NCI-H345 treated with DMSO at 0.1 percent for 48 hours (cell line): ENCODE measurements at regions not wholly inside any gene's neighbourhood (a gene's known extent, or its start where the extent isn't known, plus 50 kb on each side); places are given as distances from the start of the nearest gene placed in this dataset.

Experiments used
- DNase-seq: peaks from one replicate; lab custom pipeline; 2025; ENCODE audit not compliant: unreplicated experiment; lab: John Stamatoyannopoulos, UW

DNA sequence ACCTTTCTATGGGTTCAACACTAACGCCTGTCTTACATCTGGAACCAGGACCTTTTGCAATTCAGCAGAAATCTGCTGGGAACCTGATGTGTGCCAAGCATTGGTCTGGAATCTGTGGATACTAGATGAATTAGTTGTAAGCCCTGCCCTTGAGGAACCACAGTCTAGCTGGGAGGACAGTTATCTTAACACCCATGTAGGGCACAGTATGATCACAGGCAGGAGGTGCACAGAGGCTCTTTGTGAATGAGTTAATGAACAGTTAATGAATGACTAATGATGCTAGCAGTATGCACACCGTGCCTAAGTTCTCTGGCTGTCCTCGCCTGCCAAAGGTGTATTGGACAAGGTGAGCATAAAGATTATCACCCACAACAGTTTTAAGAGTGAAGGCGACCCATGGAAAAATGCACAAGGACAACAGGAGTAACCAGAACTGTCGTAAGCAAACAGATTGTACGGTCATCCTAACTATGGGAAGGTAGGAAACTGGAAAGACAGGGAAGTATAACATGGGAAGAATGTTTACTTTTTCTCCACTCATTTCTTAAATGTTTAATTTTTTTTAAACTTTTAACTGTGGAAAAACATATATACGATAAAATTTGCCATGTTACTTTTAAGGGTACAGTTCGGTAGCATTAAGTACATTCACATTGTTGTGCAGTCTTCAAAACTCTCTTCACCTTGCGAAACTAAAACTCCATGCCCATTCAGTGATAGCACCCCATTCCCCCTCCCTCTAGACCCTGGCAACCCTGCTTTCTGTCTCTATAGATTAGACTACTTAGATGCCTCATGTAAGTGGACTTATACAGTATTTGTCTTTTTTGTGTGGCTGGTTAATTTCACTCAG lies 139.9 kb downstream of the CXCL12 start:
- no peak for DNase-seq

DNA sequence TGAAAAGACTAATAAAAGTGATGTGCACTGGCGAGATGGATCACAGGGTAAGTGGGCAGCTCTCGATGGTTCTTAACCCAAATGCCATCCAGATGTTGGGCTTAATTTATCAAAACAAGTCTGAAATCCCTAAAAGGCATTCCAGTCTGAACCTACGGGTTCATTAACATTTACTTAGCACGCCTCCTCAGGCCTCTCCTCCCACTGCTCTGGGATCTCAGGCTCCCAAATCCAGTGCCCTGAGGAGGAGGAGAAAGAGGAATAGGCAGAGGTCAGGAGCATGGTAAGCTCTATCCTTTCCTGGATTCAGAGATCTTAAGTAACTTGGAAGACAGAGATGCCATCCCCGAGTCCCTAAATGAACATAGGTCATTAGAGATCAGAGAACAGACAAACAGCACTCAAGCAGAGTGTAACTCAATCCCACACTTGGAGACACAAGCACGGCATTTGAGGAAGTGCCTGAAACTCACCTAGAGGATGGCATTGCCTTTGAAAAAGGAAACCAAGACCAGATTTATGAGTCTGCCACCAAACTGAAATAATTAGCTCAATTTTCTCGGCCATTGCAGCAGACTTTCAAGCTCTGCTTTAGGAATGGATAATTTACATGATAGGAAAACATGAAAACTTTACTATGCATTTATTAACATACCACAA lies 140.9 kb downstream of the CXCL12 start:
- DNase-seq = no peak

DNA sequence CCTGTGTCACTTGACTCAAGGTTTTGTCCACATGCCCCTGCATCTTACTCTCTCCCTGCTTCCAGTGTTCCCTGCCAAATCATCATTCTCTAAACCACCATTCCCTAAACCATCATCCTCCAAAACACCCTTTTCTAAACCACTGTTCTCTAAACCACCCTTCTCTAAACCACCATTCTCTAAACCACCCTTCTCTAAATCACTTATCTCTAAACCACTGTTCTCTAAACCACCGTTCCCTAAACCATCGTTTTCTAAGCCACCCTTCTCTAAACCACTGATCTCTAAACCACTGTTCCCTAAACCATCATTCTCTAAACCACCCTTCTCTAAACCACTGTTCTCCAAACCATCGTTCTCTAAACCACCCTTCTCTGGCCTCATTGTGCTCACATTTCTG lies 142.1 kb downstream of the CXCL12 start:
- DNase-seq = no peak

DNA sequence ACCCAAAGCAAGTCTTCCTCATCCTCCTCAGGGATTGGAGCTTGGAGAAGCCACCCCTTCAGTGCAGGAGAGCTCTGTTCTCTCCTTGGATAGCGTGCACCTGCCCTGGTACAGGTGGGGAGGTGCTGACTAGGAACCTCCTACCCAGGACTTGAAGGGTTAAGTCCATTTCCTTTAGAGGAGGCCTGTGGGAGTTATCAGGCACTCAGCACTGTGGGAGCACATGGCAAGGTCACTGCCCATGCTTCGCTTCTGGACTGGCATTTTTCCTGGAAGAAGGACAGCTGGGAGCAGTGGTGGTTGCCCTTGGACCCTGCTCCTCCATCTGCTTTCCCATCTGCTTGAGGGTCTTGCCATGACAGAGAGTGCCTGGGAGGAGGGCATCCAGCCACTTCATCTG lies 142.8 kb downstream of the CXCL12 start:
- no peak for DNase-seq

DNA sequence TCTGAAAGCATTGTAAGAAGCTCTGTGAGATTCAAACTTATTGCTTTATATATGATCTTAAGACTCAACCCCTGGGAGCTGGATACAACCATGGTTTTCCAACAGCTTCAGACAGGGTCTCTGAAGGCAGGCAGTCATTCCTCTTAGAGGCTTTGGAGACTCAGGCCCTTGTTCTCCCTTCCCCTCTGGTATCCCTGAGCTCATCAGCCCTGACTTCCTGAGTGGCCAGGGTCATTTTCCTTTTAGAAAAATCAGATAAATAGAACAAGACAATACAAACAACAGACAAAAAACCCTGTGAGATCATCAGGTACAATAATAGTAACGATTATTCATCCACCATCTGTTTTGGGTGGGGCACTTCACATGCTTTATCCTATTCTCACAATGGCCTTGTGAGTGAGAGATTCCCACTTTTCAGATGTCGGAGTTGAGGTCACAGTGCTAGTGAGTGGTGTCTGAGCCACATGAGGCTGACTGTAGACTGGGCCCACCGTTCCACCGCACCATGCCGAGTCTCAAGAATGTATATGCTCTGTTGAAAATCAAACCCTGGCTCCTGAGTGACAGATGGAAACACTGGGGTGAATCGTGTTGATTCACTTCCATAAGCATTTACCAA lies 144.2 kb downstream of the CXCL12 start:
- no peak for DNase-seq

DNA sequence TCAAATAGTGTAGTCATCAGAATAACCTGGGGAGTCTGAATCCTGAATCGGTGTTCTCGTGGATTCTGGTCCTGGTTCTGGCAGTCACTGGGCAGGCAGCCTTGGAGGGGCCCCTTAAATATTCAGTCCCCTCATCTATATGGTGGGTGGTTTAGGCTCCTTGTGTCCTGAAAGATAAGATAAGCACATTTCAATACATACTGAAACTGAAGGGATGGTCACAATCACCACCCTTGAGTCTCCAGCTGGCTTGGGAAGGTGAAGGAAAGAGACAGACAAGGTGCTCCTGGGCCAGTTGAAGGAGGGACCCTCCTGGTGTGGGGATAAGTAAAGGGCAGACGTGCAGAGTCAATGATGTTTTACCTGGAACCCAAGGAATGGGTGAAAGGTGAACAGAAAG lies 146.7 kb downstream of the CXCL12 start:
- no peak for DNase-seq

DNA sequence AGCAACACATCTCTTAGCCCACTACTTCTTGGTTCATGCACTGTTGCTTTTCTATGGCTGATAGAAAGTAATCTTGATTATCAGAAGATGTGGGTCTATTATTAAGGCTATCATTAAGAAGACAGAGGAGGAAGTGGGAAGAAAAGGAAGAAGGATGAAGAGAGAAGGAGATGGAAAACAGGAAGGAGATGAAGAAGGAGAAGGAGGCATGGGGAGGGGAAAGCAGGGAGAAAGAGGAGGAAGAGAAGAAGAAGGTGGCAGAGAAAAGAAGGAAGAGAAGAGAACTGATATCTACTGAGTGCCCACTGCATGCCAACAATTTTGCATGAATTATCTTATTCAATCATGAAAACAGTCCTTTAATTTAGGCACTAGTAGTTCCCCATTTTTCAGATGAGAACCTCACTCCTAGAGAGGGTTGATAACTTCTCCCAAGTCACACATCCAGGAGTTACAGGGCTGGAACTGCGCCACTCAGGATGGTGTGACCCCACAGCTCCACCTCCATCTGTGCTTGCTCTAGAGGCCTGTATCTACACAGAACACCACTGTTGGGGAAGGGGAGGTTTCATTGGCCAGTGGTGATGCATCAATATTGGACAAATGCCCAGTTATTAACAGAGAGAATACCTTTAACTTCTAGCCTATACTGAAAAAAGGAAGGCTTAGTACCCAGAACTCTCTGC lies 147.4 kb downstream of the CXCL12 start:
- no peak for DNase-seq

DNA sequence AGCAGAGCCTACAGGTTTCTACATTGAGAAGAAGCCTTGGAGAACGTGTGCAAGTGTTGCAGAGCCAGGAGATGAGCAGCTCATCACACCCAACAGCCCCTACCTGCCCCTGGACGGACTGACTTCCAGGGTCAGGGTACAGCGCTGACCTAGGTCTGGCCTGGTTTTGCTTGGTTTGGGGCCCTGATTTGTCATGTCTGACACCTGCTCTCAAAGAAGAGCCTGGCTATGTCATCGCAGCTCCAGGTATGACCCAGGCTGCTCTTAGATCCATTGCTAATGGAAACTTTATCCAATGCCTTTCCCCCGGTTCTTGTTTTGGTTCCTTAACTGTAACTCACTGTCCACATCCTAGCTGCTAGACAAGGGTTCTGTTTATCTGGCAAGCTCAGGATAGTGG lies 149.5 kb downstream of the CXCL12 start:
- DNase-seq = no peak

DNA sequence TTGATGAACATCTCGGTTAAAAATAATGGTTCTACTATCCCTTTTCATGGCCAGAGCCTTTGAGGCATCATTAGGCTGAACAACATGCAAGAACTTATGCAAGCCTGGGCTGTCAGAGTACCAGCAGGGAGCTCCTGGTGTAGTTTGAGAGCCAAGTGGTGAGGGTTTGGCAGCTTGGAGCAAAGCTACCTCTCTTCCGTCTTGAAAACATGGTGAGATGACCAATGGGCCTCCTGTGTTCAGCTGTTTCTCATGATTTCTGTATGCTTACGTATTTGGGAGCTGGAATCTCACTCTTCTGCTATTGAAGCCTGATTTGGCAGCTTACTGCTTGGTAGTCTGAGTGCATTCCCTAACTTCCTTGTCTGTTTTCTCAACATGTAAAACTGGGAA lies 150.4 kb downstream of the CXCL12 start:
- DNase-seq = no peak

DNA sequence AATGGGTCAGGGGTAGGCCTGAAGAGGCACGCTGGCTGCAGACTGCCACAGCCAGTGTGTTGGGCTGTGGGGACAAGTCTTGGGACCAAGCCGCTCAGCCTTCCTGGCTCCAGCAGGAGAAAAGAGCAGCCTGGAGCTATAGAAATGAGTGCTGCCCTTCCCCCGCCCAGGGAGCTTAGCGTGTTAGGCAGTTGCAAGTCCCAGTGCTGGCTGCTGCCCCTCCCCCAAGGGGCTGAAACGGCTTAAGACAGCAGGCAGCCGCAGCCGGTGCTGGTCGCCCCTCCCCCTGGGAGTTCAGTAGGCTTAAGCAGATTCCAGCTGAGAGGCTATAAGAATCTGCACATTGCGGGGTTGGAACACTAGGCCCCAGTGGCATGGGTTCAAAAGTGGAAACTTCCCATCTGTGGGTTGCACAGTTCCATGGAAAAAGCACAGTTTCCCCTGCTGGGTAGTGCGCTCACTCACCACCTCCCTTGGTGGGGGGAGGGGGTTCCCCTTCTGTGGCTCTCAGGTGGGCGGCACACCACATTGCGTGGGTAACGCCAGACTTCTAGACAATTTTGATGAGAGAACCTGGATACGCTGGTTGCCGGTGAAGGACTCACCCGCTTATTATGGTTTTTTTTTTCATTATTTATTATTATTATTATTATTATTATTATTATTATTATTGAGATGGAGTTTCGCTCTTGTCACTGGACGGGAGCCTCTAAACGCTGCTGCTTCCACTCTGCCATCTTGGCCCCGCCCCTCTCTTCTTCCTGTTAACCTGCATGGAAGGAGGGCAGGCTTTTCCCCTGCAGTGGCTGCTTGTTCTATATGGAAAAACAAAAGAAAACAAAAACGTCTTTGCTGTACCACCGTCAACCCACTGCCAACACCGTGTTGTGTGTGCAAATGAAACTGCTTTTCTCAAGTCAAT lies 151.1 kb downstream of the CXCL12 start:
- DNase-seq = no peak

DNA sequence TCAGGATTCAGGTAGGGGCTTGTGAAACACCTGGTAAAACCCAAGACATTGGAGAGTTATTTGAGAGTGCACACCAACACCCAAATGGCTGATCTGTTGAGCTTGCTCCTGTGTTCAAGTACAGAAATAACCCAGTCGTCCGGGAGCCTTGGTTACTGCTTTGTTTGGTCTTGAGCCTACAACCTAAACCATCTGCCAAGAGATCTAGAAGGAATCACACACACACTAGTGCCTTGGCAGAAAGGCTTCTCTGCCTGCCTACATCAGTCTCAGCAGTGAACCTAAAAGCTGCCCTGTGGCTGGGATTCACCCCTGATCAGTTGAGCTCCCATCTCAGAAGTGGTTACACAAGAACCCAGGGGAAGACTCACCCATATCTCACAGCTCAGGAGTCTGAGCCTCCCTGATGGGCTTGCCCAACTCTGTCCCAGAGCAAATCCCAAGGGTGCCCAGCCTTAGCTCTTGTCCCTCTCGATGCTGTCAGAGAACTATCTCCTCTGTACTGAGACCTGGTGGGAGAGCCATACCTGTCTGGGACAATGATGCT lies 167.6 kb downstream of the CXCL12 start:
- no peak for DNase-seq

DNA sequence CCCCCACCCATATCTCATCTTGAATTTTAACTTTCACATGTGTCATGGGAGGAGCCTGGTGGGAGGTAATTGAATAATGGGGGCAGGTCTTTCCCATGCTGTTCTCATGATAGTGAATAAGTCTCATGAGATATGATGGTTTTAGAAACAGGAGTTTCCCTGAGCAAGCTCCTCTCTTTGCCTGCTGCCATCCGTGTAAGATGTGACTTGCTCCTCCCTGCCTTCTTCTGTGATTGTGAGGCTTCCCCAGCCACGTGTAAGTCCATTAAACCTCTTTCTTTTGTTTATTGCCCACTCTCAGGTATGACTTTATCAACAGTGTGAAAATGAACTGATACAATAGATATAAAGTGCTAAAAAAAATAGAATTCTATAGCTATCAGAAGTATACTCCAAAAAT lies 168.8 kb downstream of the CXCL12 start:
- DNase-seq = no peak

DNA sequence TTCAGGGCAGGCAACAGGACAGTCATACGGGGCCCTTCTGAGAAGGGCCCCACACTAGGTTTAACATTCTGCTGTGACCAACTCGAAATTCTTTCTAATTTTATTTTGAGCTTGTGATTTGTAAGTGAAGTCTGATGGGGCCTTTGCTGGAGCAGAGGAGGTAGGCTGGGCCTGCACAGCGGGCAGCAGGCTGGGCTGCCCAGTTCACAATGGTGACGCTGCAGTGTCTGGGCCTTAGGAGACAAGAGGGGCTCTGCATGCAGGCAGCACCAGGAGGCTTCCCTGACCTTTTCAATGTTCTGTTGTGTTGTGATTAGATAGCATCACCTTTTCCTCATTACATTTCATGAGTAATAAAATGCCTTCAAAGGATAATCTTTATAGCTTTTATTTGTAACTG lies 175.1 kb downstream of the CXCL12 start:
- DNase-seq = no peak

DNA sequence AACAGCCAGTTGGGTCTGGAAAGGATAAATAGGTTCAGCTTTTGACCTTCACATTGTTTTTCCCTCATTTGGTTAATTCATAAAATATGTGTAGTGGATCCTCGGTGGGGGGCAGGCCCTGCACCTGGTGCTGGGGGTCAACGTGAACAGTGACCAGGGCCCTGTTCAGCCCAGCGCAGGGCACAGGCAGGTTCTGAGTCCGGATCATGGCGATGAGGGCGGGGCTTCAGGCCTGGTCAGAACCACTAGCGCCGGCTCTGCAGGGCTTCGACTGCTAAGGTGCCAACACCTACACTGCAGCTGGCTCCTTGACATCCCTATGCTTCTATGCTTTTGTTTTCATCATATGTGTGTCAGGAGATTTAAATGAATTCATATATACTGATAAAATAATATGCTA lies 177.7 kb downstream of the CXCL12 start:
- no peak for DNase-seq

DNA sequence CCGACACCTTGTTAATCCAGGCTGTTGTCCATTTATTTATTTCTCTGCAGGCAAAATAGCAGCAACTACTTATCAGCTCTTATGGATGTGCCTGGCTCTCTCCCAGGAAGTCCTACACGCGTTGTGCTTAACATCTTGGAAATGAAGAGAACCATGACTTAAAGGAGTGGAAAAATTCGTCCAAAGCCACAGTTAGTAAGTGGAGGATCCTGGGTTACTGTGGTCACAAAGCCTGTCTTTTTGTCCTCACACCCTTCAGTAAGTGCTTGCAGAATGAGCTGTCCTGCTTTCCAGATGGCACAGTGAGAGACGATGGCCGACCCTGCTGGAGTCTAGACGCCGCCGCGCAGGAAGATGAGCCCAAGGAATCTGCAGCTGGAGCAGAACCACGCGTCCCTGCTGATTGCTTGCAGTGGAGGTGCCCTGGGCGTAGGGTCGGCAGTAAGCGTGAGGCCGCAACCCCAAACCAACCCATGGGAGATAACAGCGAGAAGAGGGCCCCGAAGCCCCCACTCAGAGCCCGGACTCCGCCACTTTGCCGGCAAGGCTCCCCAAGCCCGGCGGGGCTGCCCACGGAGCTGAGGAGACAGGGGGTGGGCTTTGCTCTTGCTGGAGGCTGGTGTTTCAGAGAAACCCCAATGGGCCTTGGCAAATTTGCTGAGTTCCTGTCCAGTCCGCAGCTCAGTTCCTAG lies 178.6 kb downstream of the CXCL12 start:
- no peak for DNase-seq

DNA sequence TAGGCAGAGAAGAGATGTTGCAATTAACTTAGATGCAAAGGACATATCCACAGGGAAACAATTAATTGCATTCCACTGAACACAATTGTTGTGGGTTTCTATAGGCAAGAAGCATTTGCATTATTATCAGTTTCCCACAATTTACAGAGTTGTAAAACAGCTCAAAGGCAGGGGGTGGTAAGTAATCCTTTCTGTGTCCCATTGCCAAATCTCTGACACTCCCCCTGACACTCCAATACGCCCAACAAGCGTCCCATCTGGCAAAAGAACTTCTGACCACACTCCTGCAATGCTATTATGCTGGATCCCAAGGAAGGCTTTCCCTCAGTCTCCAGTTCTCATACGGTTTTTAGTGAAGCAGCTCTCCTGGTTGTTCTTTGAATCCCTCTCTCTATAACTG lies 179.8 kb downstream of the CXCL12 start:
- no peak for DNase-seq

DNA sequence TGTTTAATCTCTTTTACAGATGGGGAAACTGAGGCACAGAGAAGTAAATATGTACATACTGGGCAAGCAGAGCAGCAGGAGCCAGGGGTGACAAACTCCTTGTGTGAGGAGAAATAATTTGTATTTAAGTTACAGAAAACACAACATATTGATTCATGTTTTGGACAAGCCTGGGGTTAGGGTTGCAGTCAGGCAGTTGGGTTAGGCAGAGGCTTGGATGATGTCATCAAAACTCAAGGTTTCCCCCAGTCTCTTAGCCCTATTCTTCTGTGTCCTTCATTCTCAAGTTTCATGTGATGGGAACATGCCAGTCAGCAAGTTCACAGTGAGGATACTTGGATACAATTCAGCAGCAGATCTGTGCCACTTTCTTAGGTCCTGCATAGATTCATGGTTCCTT lies 181.4 kb downstream of the CXCL12 start:
- DNase-seq = no peak

DNA sequence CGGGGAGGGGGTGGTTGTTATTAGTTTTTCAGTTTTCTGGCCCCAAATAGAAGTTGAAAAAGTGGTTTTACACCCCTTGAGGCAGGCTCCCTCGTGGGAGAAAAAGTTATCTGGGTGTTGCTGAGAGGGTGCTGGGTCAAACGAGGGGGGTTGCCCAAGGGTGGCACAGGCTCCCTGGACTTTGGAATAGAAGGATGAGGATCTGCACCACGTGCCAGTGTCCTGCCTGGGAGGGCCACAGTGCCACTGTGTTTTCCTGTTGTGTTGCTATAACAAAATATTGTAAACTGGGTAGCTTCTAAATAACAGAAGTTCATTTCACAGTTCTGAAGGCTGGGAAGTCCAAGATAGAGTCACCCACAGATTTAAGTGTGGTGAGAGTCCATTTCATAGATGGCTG lies 181.9 kb downstream of the CXCL12 start:
- DNase-seq = no peak

DNA sequence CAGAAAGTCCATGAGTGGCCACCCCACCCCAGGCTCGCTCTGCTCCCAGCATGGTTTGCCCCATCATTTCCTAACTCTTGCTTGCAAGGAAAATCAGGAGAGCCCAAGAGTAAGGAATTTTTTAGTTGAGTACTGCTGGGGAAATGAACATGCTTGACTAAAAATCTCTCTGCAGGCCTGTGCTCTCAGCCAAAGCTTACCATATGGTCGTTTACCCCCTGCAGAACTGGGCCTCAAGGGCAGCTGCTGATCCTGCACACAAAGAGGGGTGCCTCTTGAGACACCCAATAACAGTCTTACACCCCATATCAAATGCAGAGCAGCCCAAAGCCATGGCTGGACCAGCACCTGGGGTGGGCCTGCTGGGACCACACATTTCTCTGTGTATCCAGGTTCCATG lies 183.2 kb downstream of the CXCL12 start:
- DNase-seq = no peak

DNA sequence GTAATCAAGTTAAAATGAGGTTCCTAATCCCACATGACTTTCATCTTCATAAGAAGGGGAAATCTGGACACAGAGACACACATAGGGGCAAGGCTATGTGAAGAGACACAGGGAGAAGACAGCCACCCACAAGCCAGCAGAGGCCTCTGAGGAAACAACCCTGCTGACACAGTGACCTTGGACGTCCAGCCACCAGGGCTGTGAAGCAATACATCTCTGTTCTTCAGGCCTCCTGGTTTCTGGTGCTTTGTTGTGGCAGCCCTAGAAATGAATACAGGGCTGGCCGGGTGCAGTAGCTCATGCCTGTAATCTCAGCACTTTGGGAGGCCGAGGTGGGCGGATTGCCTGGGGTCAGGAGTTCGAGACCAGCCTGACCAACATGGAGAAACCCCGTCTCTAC lies 183.9 kb downstream of the CXCL12 start:
- no peak for DNase-seq
